ENCODE measurements at regions not wholly inside any gene's neighbourhood (a gene's known extent, or its start where the extent isn't known, plus 50 kb on each side); places are given as distances from the start of the nearest gene placed in this dataset.

DNA sequence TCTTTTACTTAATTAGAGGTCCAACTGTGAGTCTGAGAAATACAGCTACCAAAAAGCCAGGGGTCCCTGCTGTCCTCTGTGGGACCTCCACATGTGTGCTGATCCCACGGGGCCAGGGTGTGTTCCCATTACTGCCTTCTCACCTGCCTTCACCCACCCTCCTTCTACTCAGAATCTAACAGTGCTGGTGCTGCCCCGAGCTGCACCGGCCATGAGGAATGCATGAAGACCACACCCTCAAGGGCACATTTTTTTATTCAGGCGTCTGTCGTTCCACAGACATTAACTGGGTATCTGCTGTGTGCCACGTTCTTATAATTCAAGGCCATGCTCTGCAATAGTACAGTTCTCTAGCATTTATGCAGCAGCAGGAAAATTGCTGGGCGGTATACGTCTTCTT, 188.5 kb upstream of the PFKP start:
- ATAC-seq (ENCODE audit: low read depth) = no peak
- no peak for DNase-seq
- no peak overlapping the region for H2BK5ac ChIP-seq (ENCODE audit: low read depth, low read length, poor library complexity, severe bottlenecking)
- H2AK5ac ChIP-seq (ENCODE audit: low read depth, low read length) = no peak overlapping the region
- no TSS peak for BruUV-seq (replicated peaks)
- no peak overlapping the region for H2BK20ac ChIP-seq (ENCODE audit: low read depth, low read length)
- no peak overlapping the region for H2AK9ac ChIP-seq (replicated peaks; ENCODE audit: low read depth, low read length, poor library complexity)
- no peak overlapping the region for H3K4ac ChIP-seq (ENCODE audit: low read depth, low read length)
- no peaks in the 10 kb centered on the region for H3K4me1 ChIP-seq (ENCODE audit: control insufficient read depth, insufficient read depth, low read length)
- no peak overlapping the region for H4K5ac ChIP-seq (ENCODE audit: low read depth, low read length)
- no peaks in the 10 kb centered on the region; the same call in 1 of the 2 replicates for H3K9me3 ChIP-seq (ENCODE audit: control insufficient read depth, insufficient read depth, low read length)
- no peaks in the 10 kb centered on the region for H3K9me1 ChIP-seq (ENCODE audit: insufficient read depth, low read length)
- H2AFZ ChIP-seq (replicated peaks; ENCODE audit: low read length, poor library complexity) = no peak overlapping the region
- ChIA-PET POLR2A (ENCODE audit: unreplicated experiment) (interaction anchor here (0.6 kb wide), 1 partner anchor 22 kb away, joined by 3 read pairs; no protein-coding TSS in a partner anchor), CTCF (interaction anchor here (0.7 kb wide), 1 partner anchor 30 kb away, joined by 6 read pairs; no protein-coding TSS in a partner anchor)
- no peak overlapping the region for H3K23ac ChIP-seq (ENCODE audit: low read depth, low read length)
- 78% methylated on average over 4 of the region's 8 CpGs; no CpG with 5 or more reads in 1 of the 2 experiments for WGBS, 2 experiments (ENCODE audit: extremely low coverage in 2 of 2, insufficient read length in 1 of 2)
- in situ Hi-C loops (cut with MboI; ENCODE audit: low sequenced_read_pairs) = no loop called here
- H3K18ac ChIP-seq (ENCODE audit: low read depth, low read length) = no peak overlapping the region
- no peaks in the 10 kb centered on the region for H4K20me1 ChIP-seq (ENCODE audit: insufficient read depth, low read length)
- no peak overlapping the region for H3K56ac ChIP-seq (ENCODE audit: extremely low read depth, insufficient read depth, low read length)
- intact Hi-C loops (cut with micrococcal nuclease) = no loop called here
- H2BK15ac ChIP-seq (ENCODE audit: low read depth, low read length) = no peak overlapping the region
- no peak overlapping the region for H3K4me3 ChIP-seq (ENCODE audit: insufficient read depth, low read depth, low read length)
- no peaks in the 10 kb centered on the region for H3K79me1 ChIP-seq (ENCODE audit: low read depth in 1 of 2, low read length in 2 of 2)
- no peak overlapping the region for H4K8ac ChIP-seq (ENCODE audit: low read depth in 2 of 2, low read length in 2 of 2)
- dilution Hi-C loops (cut with HindIII; ENCODE audit: low sequenced_read_pairs, unreplicated experiment) = no loop called here
- H2BK120ac ChIP-seq (ENCODE audit: low read depth, low read length) = no peak overlapping the region
- no peak overlapping the region for H3K4me2 ChIP-seq (ENCODE audit: low read depth, low read length)
- no peak overlapping the region for H3K14ac ChIP-seq (replicated peaks; ENCODE audit: low read depth, low read length)
- no peak overlapping the region for H3K9ac ChIP-seq (ENCODE audit: low read depth, low read length)
- TF ChIP-seq USF2 (IDR thresholded peaks at IDR 0.05; ENCODE audit: low read depth, low read length) = no peak
- no peak for TF ChIP-seq RAD21 (IDR thresholded peaks at IDR 0.05; ENCODE audit: low read length)
- TF ChIP-seq CEBPB (IDR thresholded peaks at IDR 0.05; ENCODE audit: low read depth, low read length) = no peak
- H3K36me3 ChIP-seq (ENCODE audit: control insufficient read depth, insufficient read depth, low read length) = no peaks in the 10 kb centered on the region
- H4K91ac ChIP-seq (ENCODE audit: insufficient read depth, low read depth, low read length) = no peak overlapping the region
- no peaks in the 10 kb centered on the region for H3K27me3 ChIP-seq (ENCODE audit: control insufficient read depth, insufficient read depth, low read length)
- H3K27ac ChIP-seq (ENCODE audit: insufficient read depth, low read length) = no peak overlapping the region
